Keratinocyte (primary cell): ENCODE measurements at regions not wholly inside any gene's neighbourhood (a gene's known extent, or its start where the extent isn't known, plus 50 kb on each side); places are given as distances from the start of the nearest gene placed in this dataset.

Source experiments
- CTCF ChIP-seq, 3 experiments: IDR thresholded peaks in 1 of 3; conservative IDR thresholded peaks in 1 of 3; optimal IDR thresholded peaks in 1 of 3; 2 replicates in 2 of 3; 3 replicates in 1 of 3; pipeline versions ENCODE3 to v1.5.1; 2011; ENCODE audit warnings: low read length in 3 of 3, mild to moderate bottlenecking in 3 of 3, moderate library complexity in 2 of 3, control low read depth in 1 of 3, inconsistent platforms in 1 of 3; ENCODE audit not compliant: insufficient read depth in 2 of 3; ENCODE audit errors: extremely low read depth in 1 of 3
- EZH2 ChIP-seq: IDR thresholded peaks from one replicate; pipeline ENCODE4 v1.6.1; 2012; ENCODE audit warnings: inconsistent platforms, mild to moderate bottlenecking, low read length, moderate library complexity

GRCh38 chr15:39298271-39298962, 282.5 kb upstream of the THBS1 start:
- no peak for TF ChIP-seq CTCF (optimal IDR thresholded peaks at IDR 0.05 in 1 of 3, IDR thresholded peaks at IDR 0.05 in 1 of 3, conservative IDR thresholded peaks at IDR 0.05 in 1 of 3; ENCODE audit: extremely low read depth in 1 of 3, insufficient read depth in 2 of 3, low read length in 3 of 3)
- no peak for TF ChIP-seq EZH2
